ENCODE measurements at regions not wholly inside any gene's neighbourhood (a gene's known extent, or its start where the extent isn't known, plus 50 kb on each side); places are given as distances from the start of the nearest gene placed in this dataset.

DNA sequence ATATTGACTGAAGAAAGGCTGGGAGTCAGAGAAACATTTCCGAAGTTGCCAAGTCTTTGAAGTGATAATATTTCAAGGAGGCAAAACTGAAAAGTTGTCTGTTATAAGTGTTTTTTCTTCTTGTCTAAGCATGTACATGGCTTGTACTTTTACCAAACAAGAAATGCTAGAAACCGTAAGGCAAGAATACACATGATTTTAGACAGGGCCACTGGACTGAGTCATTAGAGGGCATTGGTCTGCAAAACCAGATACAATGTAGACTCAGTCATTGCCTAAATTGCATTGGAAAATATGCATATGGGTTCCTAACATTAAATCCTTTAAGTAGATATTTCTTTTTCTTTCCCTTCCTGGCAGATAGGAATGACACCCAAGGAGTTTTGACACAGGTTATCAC, 284.9 kb upstream of the PUDP start:
- H3K27me3 ChIP-seq: no peaks in the 10 kb centered on the region
- no peak for DNase-seq (ENCODE audit: low spot score in 2 of 2)
- H3K9me3 ChIP-seq: no peaks in the 10 kb centered on the region
- no peak overlapping the region for H3K4me3 ChIP-seq
- intact Hi-C loops (cut with DNase I; ENCODE audit: low total_unique reads): no loop called here
- no peak for TF ChIP-seq POLR2AphosphoS5 (IDR thresholded peaks at IDR 0.05)
- no peak for TF ChIP-seq POLR2A (IDR thresholded peaks at IDR 0.05)
- TF ChIP-seq CTCF (IDR thresholded peaks at IDR 0.05): no peak
- H3K4me1 ChIP-seq: no peaks in the 10 kb centered on the region
- no peaks in the 10 kb centered on the region for H3K36me3 ChIP-seq
- no peak overlapping the region for H3K27ac ChIP-seq

DNA sequence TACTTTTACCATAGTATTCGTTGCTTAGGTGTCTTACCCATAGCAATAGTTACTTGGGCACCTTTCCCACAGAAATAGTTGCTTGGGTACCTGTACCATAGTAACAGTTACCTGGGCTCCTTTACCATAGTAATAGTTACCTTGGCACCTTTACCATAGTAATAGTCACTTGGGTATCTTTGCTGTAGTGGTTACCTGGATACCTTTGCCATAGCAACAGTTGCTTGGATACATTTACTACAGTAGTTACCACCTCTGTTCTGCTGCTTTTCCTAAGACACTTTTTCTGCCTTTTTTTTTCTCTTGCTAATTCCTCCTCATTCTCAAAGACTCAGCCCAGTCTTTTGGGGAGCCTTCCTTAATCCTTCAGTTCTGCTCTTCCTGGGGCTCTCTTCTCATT, 272.8 kb upstream of the PUDP start:
- TF ChIP-seq POLR2AphosphoS5 (IDR thresholded peaks at IDR 0.05): no peak
- no peak for TF ChIP-seq CTCF (IDR thresholded peaks at IDR 0.05)
- no peak for TF ChIP-seq POLR2A (IDR thresholded peaks at IDR 0.05)
- H3K9me3 ChIP-seq: no peaks in the 10 kb centered on the region
- no peak overlapping the region for H3K27ac ChIP-seq
- H3K27me3 ChIP-seq: no peaks in the 10 kb centered on the region
- no peak for DNase-seq (ENCODE audit: low spot score in 2 of 2)
- no peaks in the 10 kb centered on the region for H3K36me3 ChIP-seq
- H3K4me1 ChIP-seq: no peaks in the 10 kb centered on the region
- intact Hi-C loops (cut with DNase I; ENCODE audit: low total_unique reads): no loop called here
- H3K4me3 ChIP-seq: no peak overlapping the region

GRCh38 chrX:7414753-7415152, 266.8 kb upstream of the PUDP start:
- H3K4me3 ChIP-seq: no peak overlapping the region
- TF ChIP-seq CTCF (IDR thresholded peaks at IDR 0.05) (no peak), POLR2AphosphoS5 (IDR thresholded peaks at IDR 0.05) (no peak), POLR2A (IDR thresholded peaks at IDR 0.05) (no peak)
- H3K36me3 ChIP-seq: no peaks in the 10 kb centered on the region
- no peaks in the 10 kb centered on the region for H3K4me1 ChIP-seq
- H3K9me3 ChIP-seq: no peaks in the 10 kb centered on the region
- no peak for DNase-seq (ENCODE audit: low spot score in 2 of 2)
- no peak overlapping the region for H3K27ac ChIP-seq
- no peaks in the 10 kb centered on the region for H3K27me3 ChIP-seq
- intact Hi-C loops (cut with DNase I; ENCODE audit: low total_unique reads): no loop called here

DNA sequence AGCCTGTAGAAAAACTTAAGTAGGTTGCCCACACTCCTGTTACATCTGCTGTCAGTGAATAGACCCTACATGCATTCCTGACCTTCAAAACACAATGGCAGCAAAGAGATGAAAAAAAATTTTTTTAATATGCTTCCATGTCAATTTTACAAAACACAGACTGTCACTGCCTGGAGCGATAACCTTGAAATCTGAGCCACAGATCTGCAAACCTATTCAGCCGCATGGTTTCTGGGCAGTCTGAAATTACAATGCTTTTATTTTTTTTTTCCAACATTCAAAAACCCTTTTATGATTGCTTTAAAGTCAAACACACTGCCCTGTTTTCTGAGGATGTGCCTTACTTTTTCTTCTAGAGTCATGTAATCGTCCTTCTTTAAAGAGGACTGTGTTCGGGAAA, 264.9 kb upstream of the PUDP start:
- intact Hi-C loops (cut with DNase I; ENCODE audit: low total_unique reads): no loop called here
- TF ChIP-seq POLR2AphosphoS5 (IDR thresholded peaks at IDR 0.05) (no peak), POLR2A (IDR thresholded peaks at IDR 0.05) (no peak), CTCF (IDR thresholded peaks at IDR 0.05) (no peak)
- no peaks in the 10 kb centered on the region for H3K9me3 ChIP-seq
- H3K4me3 ChIP-seq: no peak overlapping the region
- no peaks in the 10 kb centered on the region for H3K4me1 ChIP-seq
- H3K27ac ChIP-seq: no peak overlapping the region
- no peaks in the 10 kb centered on the region for H3K27me3 ChIP-seq
- no peaks in the 10 kb centered on the region for H3K36me3 ChIP-seq
- DNase-seq (ENCODE audit: low spot score in 2 of 2): no peak

GRCh38 chrX:7409866-7410265, 261.9 kb upstream of the PUDP start:
- Histone ChIP-seq H3K4me1 (no peaks in the 10 kb centered on the region), H3K27ac (no peak overlapping the region), H3K36me3 (no peaks in the 10 kb centered on the region), H3K4me3 (no peak overlapping the region), H3K9me3 (no peaks in the 10 kb centered on the region), H3K27me3 (no peaks in the 10 kb centered on the region)
- no peak for DNase-seq (ENCODE audit: low spot score in 2 of 2)
- TF ChIP-seq POLR2A (IDR thresholded peaks at IDR 0.05): no peak
- no peak for TF ChIP-seq POLR2AphosphoS5 (IDR thresholded peaks at IDR 0.05)
- TF ChIP-seq CTCF (IDR thresholded peaks at IDR 0.05): no peak
- intact Hi-C loops (cut with DNase I; ENCODE audit: low total_unique reads): no loop called here
